Trophoblast cell (in vitro differentiated cells and primary cell): ENCODE measurements at regions not wholly inside any gene's neighbourhood (a gene's known extent, or its start where the extent isn't known, plus 50 kb on each side); places are given as distances from the start of the nearest gene placed in this dataset.

ENCODE experiments used
- DNase-seq, 2 donors: peaks; one replicate each; pipeline ENCODE4 v3.0.0-alpha.2; 2016
- H2AFZ ChIP-seq: 2 replicates; pipeline ENCODE4 v1.6.1; 2013; ENCODE audit warnings: low read length, moderate library complexity, mild to moderate bottlenecking; ENCODE audit not compliant: insufficient read depth, poor library complexity
- H2AK5ac ChIP-seq: 2 replicates; pipeline ENCODE4 v1.6.1; 2013; ENCODE audit warnings: mild to moderate bottlenecking, low read length
- H2BK120ac ChIP-seq: 2 replicates; pipeline ENCODE4 v1.6.1; 2013; ENCODE audit warnings: low read length, mild to moderate bottlenecking, moderate library complexity; ENCODE audit not compliant: insufficient read depth, poor library complexity
- H2BK12ac ChIP-seq: 2 replicates; pipeline ENCODE4 v1.6.1; 2013; ENCODE audit warnings: mild to moderate bottlenecking, low read length, moderate library complexity
- H2BK5ac ChIP-seq: 2 replicates; pipeline ENCODE4 v1.6.1; 2013; ENCODE audit warnings: low read length, low read depth, moderate library complexity, mild to moderate bottlenecking; ENCODE audit not compliant: poor library complexity
- H3K14ac ChIP-seq: 2 replicates; pipeline ENCODE4 v1.6.1; 2013; ENCODE audit warnings: mild to moderate bottlenecking, low read length
- H3K18ac ChIP-seq: 2 replicates; pipeline ENCODE4 v1.6.1; 2013; ENCODE audit warnings: mild to moderate bottlenecking, low read length
- H3K23ac ChIP-seq: 2 replicates; pipeline ENCODE4 v1.6.1; 2013; ENCODE audit warnings: low read length
- H3K27ac ChIP-seq: 2 replicates; pipeline ENCODE4 v1.5.1; 2013; ENCODE audit warnings: low read depth, mild to moderate bottlenecking, inconsistent platforms, low read length, moderate library complexity
- H3K27me3 ChIP-seq: 2 replicates; pipeline ENCODE4 v1.6.1; 2013; ENCODE audit warnings: inconsistent platforms, mild to moderate bottlenecking, low read length, moderate library complexity; ENCODE audit not compliant: insufficient read depth
- H3K36me3 ChIP-seq, 2 experiments: 1 replicate in 1 of 2; 2 replicates in 1 of 2; pipeline ENCODE4 v1.6.1; 2013; ENCODE audit warnings: low read length in 2 of 2, mild to moderate bottlenecking in 2 of 2, moderate library complexity in 1 of 2; ENCODE audit not compliant: insufficient read depth in 2 of 2, control insufficient read depth in 1 of 2
- H3K4ac ChIP-seq: 2 replicates; pipeline ENCODE4 v1.6.1; 2013; ENCODE audit warnings: low read depth, mild to moderate bottlenecking, low read length, moderate library complexity
- H3K4me1 ChIP-seq, 2 experiments: 1 replicate in 1 of 2; 2 replicates in 1 of 2; pipeline ENCODE4 v1.6.1; 2013; ENCODE audit warnings: low read length in 2 of 2, mild to moderate bottlenecking in 2 of 2, moderate library complexity in 1 of 2; ENCODE audit not compliant: insufficient read depth in 2 of 2, control insufficient read depth in 1 of 2
- H3K4me2 ChIP-seq: 2 replicates; pipeline ENCODE4 v1.6.1; 2013; ENCODE audit warnings: inconsistent platforms, mild to moderate bottlenecking, low read length, moderate library complexity
- H3K4me3 ChIP-seq: 2 replicates; pipeline ENCODE4 v1.5.1; 2013; ENCODE audit warnings: mild to moderate bottlenecking, low read depth, low read length, inconsistent platforms
- H3K79me1 ChIP-seq: one replicate; pipeline ENCODE4 v1.6.1; 2013; ENCODE audit warnings: low read length
- H3K79me2 ChIP-seq: 2 replicates; pipeline ENCODE4 v1.6.1; 2013; ENCODE audit warnings: low read length, mild to moderate bottlenecking; ENCODE audit not compliant: control insufficient read depth, insufficient read depth, poor library complexity
- H3K9ac ChIP-seq: 2 replicates; pipeline ENCODE4 v1.6.1; 2013; ENCODE audit warnings: mild to moderate bottlenecking, low read length
- H3K9me3 ChIP-seq: 2 replicates; pipeline ENCODE4 v1.6.1; 2013; ENCODE audit warnings: low read depth, mild to moderate bottlenecking, control low read depth, inconsistent platforms, low read length; ENCODE audit not compliant: insufficient read depth
- H4K12ac ChIP-seq: 2 replicates; pipeline ENCODE4 v1.6.1; 2013; ENCODE audit warnings: low read depth, mild to moderate bottlenecking, low read length, moderate library complexity
- H4K8ac ChIP-seq: 2 replicates; pipeline ENCODE4 v1.6.1; 2013; ENCODE audit warnings: low read depth, mild to moderate bottlenecking, low read length, moderate library complexity
- H4K91ac ChIP-seq: one replicate; pipeline ENCODE4 v1.6.1; 2013; ENCODE audit warnings: low read depth, mild to moderate bottlenecking, low read length, moderate library complexity
- WGBS: extraction: QIAGEN DNeasy Blood & Tissue Kit; methylation state at CpG from one replicate; pipeline ENCODE4 v1.1.7; 2013; ENCODE audit warnings: missing lambda C conversion rate; ENCODE audit not compliant: insufficient read length, insufficient coverage; ENCODE audit errors: extremely low coverage; 5-methylcytosine and 5-hydroxymethylcytosine counted together

DNA sequence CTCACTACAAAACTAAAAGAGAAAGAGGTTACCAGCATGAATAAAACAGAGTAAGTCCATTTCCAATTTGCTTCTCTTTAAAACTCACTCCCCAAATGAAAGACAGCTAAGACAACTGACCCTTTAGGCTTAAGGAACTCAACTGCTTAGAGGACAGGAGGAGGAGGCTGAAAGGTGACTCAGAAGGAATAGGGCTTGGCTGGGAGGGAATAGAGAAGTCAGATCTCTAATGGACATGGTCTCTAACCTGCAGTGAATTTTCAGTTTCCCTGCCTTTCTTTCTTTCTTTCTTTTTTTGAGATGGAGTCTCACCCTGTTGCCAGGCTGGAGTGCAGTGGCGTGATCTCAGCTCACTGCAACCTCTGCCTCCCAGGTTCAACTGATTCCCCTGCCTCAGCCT is 261.8 kb upstream of the CLINT1 start:
- H2AK5ac ChIP-seq: no peak overlapping the region
- no peaks in the 10 kb centered on the region for H3K4me1 ChIP-seq
- H3K36me3 ChIP-seq: no peaks in the 10 kb centered on the region
- WGBS: no CpG with 5 or more reads among the region's 1 CpG
- H2AFZ ChIP-seq: no peak overlapping the region
- DNase-seq: no peak
- no peak overlapping the region for H3K14ac ChIP-seq
- no peak overlapping the region for H3K23ac ChIP-seq
- no peaks in the 10 kb centered on the region for H3K79me2 ChIP-seq
- no peak overlapping the region for H3K18ac ChIP-seq
- no peak overlapping the region for H3K4ac ChIP-seq
- H3K9me3 ChIP-seq: no peaks in the 10 kb centered on the region
- no peak overlapping the region for H2BK12ac ChIP-seq
- H2BK5ac ChIP-seq: no peak overlapping the region
- no peak overlapping the region for H4K91ac ChIP-seq
- no peak overlapping the region for H4K12ac ChIP-seq
- H3K9ac ChIP-seq: no peak overlapping the region
- no peaks in the 10 kb centered on the region for H3K27me3 ChIP-seq
- no peak overlapping the region for H3K4me3 ChIP-seq
- H3K79me1 ChIP-seq: no peaks in the 10 kb centered on the region
- no peak overlapping the region for H3K4me2 ChIP-seq
- no peak overlapping the region for H4K8ac ChIP-seq
- H2BK120ac ChIP-seq: no peak overlapping the region
- no peak overlapping the region for H3K27ac ChIP-seq

DNA sequence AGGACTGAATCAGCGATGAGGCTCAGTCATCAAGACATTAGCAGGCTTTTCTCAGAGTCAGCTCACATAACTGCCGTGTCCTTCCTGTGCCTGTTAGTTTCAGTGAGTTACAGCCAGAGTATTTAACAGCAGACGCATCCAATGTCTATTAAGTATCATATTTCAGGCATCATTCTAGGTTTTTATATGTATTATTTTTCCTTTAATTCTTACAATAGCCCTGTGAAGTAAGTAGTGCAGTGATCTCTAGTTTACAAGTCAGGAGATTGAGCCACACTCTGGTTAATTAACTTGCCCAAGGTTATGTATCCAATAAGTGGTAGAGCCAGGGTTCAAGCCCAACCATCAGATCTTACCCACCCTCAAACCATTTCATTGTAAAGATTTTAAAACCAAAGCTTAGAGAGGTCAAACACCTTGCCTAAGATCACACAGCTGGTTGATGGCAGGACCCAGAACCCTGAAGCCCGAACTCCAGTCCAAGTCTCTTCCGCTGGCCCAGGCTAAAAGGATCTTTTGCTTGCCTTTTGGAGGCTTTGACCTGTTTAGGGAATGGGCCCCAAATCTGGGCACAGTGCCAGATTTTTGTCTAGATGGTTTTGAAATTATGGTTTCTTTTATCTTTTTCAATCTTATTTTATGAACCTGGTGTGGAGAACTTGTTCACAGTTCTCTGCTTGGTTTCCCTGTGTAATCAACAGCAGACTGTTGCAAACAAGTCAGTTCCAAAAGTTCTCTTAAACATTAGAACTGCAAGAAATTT is 261.2 kb upstream of the CLINT1 start:
- H4K91ac ChIP-seq: no peak overlapping the region
- H3K14ac ChIP-seq: no peak overlapping the region
- no peak overlapping the region for H4K8ac ChIP-seq
- H3K79me2 ChIP-seq: no peaks in the 10 kb centered on the region
- no CpG with 5 or more reads among the region's 5 CpGs for whole genome bisulfite sequencing
- H3K36me3 ChIP-seq: no peaks in the 10 kb centered on the region
- no peak overlapping the region for H2BK5ac ChIP-seq
- no peak overlapping the region for H3K9ac ChIP-seq
- no peak overlapping the region for H2BK12ac ChIP-seq
- no peak for DNase-seq
- no peak overlapping the region for H3K4ac ChIP-seq
- no peak overlapping the region for H2AK5ac ChIP-seq
- H2BK120ac ChIP-seq: no peak overlapping the region
- no peak overlapping the region for H2AFZ ChIP-seq
- H3K79me1 ChIP-seq: no peaks in the 10 kb centered on the region
- H3K4me2 ChIP-seq: no peak overlapping the region
- no peak overlapping the region for H3K4me3 ChIP-seq
- H3K9me3 ChIP-seq: no peaks in the 10 kb centered on the region
- H3K18ac ChIP-seq: no peak overlapping the region
- no peak overlapping the region for H3K23ac ChIP-seq
- no peak overlapping the region for H4K12ac ChIP-seq
- H3K4me1 ChIP-seq: no peaks in the 10 kb centered on the region
- no peaks in the 10 kb centered on the region for H3K27me3 ChIP-seq
- no peak overlapping the region for H3K27ac ChIP-seq

DNA sequence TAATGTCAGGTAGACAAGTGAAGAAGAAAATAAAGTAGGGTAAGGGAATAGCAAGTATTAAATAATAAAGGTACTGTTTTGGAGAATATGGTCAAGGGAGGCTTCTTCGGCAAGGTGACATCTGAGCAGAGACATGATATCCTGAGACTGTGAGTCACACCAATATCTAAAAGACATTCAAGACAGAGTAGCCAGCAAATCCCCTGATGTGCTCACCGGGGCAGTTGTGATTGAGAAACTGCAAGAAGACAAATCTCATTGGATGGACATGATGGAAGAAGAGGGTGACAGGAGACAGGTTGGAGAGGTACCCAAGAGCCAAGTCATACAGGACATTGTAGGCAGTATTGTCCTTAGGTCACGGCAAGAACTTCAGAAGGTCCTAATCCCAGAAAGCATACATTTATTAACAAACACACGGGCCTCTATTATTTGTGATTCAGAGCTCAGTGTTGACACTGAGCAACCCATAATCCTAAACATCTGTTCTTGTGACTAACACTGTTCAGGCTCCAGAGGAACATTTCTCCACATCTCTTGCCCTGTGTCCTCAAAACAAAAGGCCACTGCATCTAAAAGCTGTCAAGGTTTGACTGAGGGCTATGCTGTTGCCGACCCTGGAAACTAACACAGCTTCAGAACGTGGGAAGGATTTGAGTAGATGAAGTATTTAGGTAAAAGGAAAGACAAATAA is 258.7 kb upstream of the CLINT1 start:
- Histone ChIP-seq H3K9me3 (no peaks in the 10 kb centered on the region), H3K27me3 (no peaks in the 10 kb centered on the region), H3K4me2 (no peak overlapping the region), H4K8ac (no peak overlapping the region), H2AK5ac (no peak overlapping the region), H3K4me3 (no peak overlapping the region), H3K79me2 (no peaks in the 10 kb centered on the region), H3K27ac (no peak overlapping the region), H3K18ac (no peak overlapping the region), H3K23ac (no peak overlapping the region), H2BK120ac (no peak overlapping the region), H2BK12ac (no peak overlapping the region), H3K4ac (no peak overlapping the region), H3K4me1 (no peaks in the 10 kb centered on the region), H3K79me1 (no peaks in the 10 kb centered on the region), H3K14ac (no peak overlapping the region), H3K36me3 (no peaks in the 10 kb centered on the region), H4K91ac (no peak overlapping the region), H2AFZ (no peak overlapping the region), H3K9ac (no peak overlapping the region), H4K12ac (no peak overlapping the region), H2BK5ac (no peak overlapping the region)
- no CpG with 5 or more reads among the region's 6 CpGs for WGBS
- no peak for DNase-seq

DNA sequence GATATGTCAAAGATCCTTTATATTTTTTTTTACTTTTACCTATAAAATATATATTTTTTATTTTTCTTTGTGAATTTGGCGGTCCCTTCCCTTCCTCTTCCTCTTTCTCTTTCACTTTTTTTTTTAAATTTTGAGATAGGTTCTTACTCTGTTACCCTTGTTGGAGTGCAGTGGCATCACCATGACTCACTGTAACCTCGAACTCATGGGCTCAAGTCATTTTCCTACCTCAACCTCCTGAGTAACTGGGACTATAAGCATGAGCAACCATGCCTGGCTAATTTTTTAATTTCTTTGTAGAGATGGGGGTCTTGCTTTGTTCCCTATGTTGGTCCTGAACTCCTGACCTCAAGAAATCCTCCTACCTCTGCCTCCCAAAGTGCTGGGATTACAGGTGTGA is 258.0 kb upstream of the CLINT1 start:
- Histone ChIP-seq H2BK12ac (no peak overlapping the region), H3K27me3 (no peaks in the 10 kb centered on the region), H3K23ac (no peak overlapping the region), H3K14ac (no peak overlapping the region), H2BK5ac (no peak overlapping the region), H3K27ac (no peak overlapping the region), H3K36me3 (no peaks in the 10 kb centered on the region), H3K4me3 (no peak overlapping the region), H4K8ac (no peak overlapping the region), H3K79me1 (no peaks in the 10 kb centered on the region), H3K18ac (no peak overlapping the region), H3K4me1 (no peaks in the 10 kb centered on the region), H3K9me3 (no peaks in the 10 kb centered on the region), H2AK5ac (no peak overlapping the region), H4K12ac (no peak overlapping the region), H3K79me2 (no peaks in the 10 kb centered on the region), H2AFZ (no peak overlapping the region), H3K4ac (no peak overlapping the region), H4K91ac (no peak overlapping the region), H2BK120ac (no peak overlapping the region), H3K4me2 (no peak overlapping the region), H3K9ac (no peak overlapping the region)
- no CpG with 5 or more reads among the region's 2 CpGs for WGBS
- DNase-seq: no peak
